Kidney (tissue), 13 donors: ENCODE measurements at regions not wholly inside any gene's neighbourhood (a gene's known extent, or its start where the extent isn't known, plus 50 kb on each side); places are given as distances from the start of the nearest gene placed in this dataset.
A peak's percentile ranks its signal among the peaks of the same experiment; 100 is the strongest.

Experiments
- DNase-seq, 5 donors: peaks; one replicate each; pipeline ENCODE4 v3.0.0-alpha.2; 2013 to 2020
- FAIRE-seq: peaks from 2 replicates; lab custom pipeline; 2012; peaks lifted over from hg19 to GRCh38; lab: Jason Lieb, UNC
- H3K27ac ChIP-seq, 2 donors: one replicate each; pipeline ENCODE4 v1.7.0; 2013; ENCODE audit warnings: low read depth in 2 of 2, low read length in 2 of 2, inconsistent platforms in 1 of 2
- H3K27me3 ChIP-seq: one replicate; pipeline ENCODE4 v1.7.1; 2013; ENCODE audit warnings: low read length, inconsistent platforms; ENCODE audit not compliant: control insufficient read depth, insufficient read depth
- H3K36me3 ChIP-seq, 3 donors: one replicate each; pipeline versions ENCODE4 v1.7.0 to v1.7.1; 2013; ENCODE audit warnings: low read length in 3 of 3, control low read depth in 1 of 3, inconsistent platforms in 1 of 3; ENCODE audit not compliant: insufficient read depth in 3 of 3, control insufficient read depth in 2 of 3
- H3K4me1 ChIP-seq, 3 donors: one replicate each; pipeline versions ENCODE4 v1.7.0 to v1.7.1; 2013; ENCODE audit warnings: low read length in 3 of 3, inconsistent platforms in 1 of 3, low read depth in 1 of 3; ENCODE audit not compliant: control insufficient read depth in 2 of 3, insufficient read depth in 2 of 3
- H3K4me3 ChIP-seq, 3 donors: one replicate each; pipeline versions ENCODE4 v1.7.0 to v1.8.1; 2013; ENCODE audit warnings: low read length in 3 of 3, control low read depth in 1 of 3, inconsistent platforms in 1 of 3
- H3K9ac ChIP-seq, 3 donors: one replicate each; pipeline versions ENCODE4 v1.7.0 to v1.7.1; 2013; ENCODE audit warnings: low read length in 3 of 3, control low read depth in 1 of 3, inconsistent platforms in 1 of 3
- H3K9me3 ChIP-seq, 3 donors: one replicate each; pipeline versions ENCODE4 v1.7.0 to v1.7.1; 2013; ENCODE audit warnings: low read length in 3 of 3, control low read depth in 1 of 3, inconsistent platforms in 1 of 3; ENCODE audit not compliant: control insufficient read depth in 2 of 3, insufficient read depth in 1 of 3
- CTCF ChIP-seq: IDR thresholded peaks from 3 replicates; pipeline ENCODE4 v1.5.1; 2012; ENCODE audit warnings: mild to moderate bottlenecking, moderate library complexity, borderline replicate concordance; ENCODE audit not compliant: insufficient read depth; ENCODE audit errors: extremely low read depth
- intact Hi-C: fragments of 100-400 bp; cut with DNase I; formaldehyde crosslinking; loops from one replicate; pipeline ENCODE4 v1.11.1; 2022
- donor health status: control.
- donor health status: control.
- donor health status: control.
- donor health status: control.
- donor health status: control.
- donor health status: DM: yes; HTN: yes; CAD: no.
- donor health status: Normal renal cell carcinoma (clear cell type).

- no peak for FAIRE-seq
- H3K36me3 ChIP-seq, result no peaks in the 10 kb centered on the region
Observed at GRCh38 chr2:66839551-66840320, 404.8 kb downstream of the MEIS1 start.

GRCh38 chr2:66840321-66841002 lies 405.5 kb downstream of the MEIS1 start:
- H3K36me3 ChIP-seq, result no peaks in the 10 kb centered on the region
- intact Hi-C loops, result no loop called here
- no peaks in the 10 kb centered on the region for H3K27me3 ChIP-seq
- H3K9ac ChIP-seq, result no peak overlapping the region
- H3K9me3 ChIP-seq, result no peaks in the 10 kb centered on the region
- H3K4me3 ChIP-seq, result no peak overlapping the region
- no peak for FAIRE-seq
- DNase-seq, result no peak
- no peak overlapping the region for H3K27ac ChIP-seq
- TF ChIP-seq CTCF, result no peak
- H3K4me1 ChIP-seq, result no peaks in the 10 kb centered on the region

More at GRCh38 chr2:66839551-66840320, 404.8 kb downstream of the MEIS1 start:
- TF ChIP-seq CTCF, result no peak
- peak in 1 of 5 donors; percentile 70 for DNase-seq
- H3K9ac ChIP-seq, result no peak overlapping the region
- no peaks in the 10 kb centered on the region for H3K27me3 ChIP-seq
- no peak overlapping the region for H3K4me3 ChIP-seq
- intact Hi-C loops, result no loop called here
- H3K9me3 ChIP-seq, result no peaks in the 10 kb centered on the region
- no peak overlapping the region for H3K27ac ChIP-seq
- no peaks in the 10 kb centered on the region for H3K4me1 ChIP-seq

- DNase-seq (no peak), FAIRE-seq (no peak)
- peaks cover 0 to 11% (median 3%) of the 10 kb centered on the region in 3 donors for H3K4me1 ChIP-seq
- H3K9me3 ChIP-seq, result no peaks in the 10 kb centered on the region
- H3K27ac ChIP-seq, result no peak overlapping the region
- H3K9ac ChIP-seq, result no peak overlapping the region
- no peak overlapping the region for H3K4me3 ChIP-seq
- no peaks in the 10 kb centered on the region for H3K36me3 ChIP-seq
- intact Hi-C loops, result no loop called here
- no peak for TF ChIP-seq CTCF
- no peaks in the 10 kb centered on the region for H3K27me3 ChIP-seq
Observed at GRCh38 chr2:66843847-66844246, 408.9 kb downstream of the MEIS1 start.
